ENCODE measurements at regions not wholly inside any gene's neighbourhood (a gene's known extent, or its start where the extent isn't known, plus 50 kb on each side); places are given as distances from the start of the nearest gene placed in this dataset.

DNA sequence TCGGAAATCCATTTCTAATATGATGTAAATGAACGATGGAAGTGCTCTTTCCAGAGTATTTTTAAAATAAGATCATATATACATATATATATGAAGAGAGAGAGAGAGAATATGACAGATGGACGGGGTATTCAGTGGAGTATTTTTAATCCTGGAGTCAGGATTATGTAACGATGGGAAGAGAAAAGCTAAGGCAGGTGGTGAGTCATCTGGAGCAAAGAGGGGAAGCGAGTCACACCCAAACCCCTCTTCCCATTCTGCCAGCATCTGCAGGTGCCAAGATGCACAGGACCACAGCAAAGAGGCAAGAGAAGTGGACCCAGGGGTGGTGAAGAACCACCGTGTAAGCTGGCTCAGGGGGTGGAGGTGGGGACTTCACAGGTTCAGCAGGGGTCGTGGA is 102.7 kb upstream of the GRIK3 start:
- TF ChIP-seq POLR2A (IDR thresholded peaks at IDR 0.05; ENCODE audit: borderline replicate concordance, extremely low read depth, insufficient read depth, insufficient read length) (no peak), EGR1 (IDR thresholded peaks at IDR 0.05; ENCODE audit: low read depth) (no peak)

Data from HCT116 (cell line).